DMS53 (cell line): ENCODE measurements at regions not wholly inside any gene's neighbourhood (a gene's known extent, or its start where the extent isn't known, plus 50 kb on each side); places are given as distances from the start of the nearest gene placed in this dataset.
"Not testable (repeated sequence)": the region's sequence is repeated elsewhere in the genome, so short reads cannot be mapped to it uniquely, and the experiment has no call there.

Source experiments
- DNase-seq: peaks from one replicate; lab custom pipeline; 2025; lab: John Stamatoyannopoulos, UW

DNA sequence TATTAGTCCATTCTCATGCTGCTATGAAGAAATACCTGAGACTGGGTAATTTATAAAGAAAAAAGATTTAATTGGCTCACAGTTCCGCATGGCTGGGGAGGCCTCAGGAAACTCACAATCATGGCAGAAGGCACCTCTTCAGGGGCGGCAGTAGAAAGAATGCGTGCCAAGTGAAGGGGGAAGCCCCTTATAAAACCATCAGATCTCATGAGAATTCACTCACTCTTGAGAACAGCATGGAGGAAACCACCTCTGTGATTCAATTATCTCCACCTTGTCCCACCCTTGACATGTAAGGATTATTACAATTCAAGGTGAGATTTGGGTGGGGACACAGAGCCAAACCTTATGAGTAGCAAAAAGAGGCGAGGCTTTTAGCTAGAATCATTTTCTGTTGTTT lies 60.7 kb upstream of the P2RY1 start:
- not testable (repeated sequence) for DNase-seq

GRCh38 chr3:152778022-152778421 lies 56.9 kb upstream of the P2RY1 start:
- DNase-seq, result no peak

DNA sequence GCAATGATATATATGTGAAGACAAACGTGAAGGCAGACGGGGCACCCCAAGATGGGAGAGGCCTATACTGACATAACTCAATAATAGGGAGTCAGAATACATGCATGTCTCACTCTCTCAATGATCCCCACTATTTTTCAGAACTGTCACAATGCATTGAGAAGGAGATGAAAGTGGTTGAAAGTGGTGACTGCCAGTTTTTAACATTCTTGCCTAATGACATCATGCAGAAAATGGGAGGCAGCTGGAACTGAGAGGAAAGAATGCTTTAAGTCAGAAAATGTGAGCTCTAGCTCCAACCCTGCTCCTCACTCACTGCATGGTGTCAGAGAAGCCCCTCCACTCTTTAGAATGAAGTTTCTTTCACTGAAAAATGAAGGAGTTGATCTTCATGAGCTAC lies 55.3 kb upstream of the P2RY1 start:
- no peak for DNase-seq

- DNase-seq, result no peak
These were observed 54.4 kb upstream of the P2RY1 start for GRCh38 chr3:152780553-152780952.

DNA sequence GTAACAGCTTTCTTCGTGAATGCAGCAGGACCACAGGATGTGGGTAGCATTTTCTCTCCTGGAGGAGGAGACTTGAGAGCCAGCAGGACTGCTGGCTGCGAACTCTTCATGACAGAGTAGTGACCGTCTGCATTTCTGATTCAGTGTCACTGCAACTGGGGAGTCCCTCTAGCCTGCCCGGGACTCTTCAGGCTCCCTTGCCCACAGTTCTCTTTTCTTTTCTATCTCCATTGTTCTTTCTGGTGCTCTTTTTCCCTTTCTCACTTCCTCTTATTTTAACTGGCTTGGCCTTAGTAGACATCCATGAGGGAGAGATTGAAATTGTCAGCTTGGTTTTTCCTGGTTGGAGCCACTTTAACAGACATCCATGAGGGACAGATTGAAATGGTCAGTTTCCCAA lies 49.9 kb upstream of the P2RY1 start:
- no peak for DNase-seq
